Kidney epithelial cell (primary cell): ENCODE measurements at regions not wholly inside any gene's neighbourhood (a gene's known extent, or its start where the extent isn't known, plus 50 kb on each side); places are given as distances from the start of the nearest gene placed in this dataset.

Experiments
- DNase-seq: peaks from one replicate; pipeline ENCODE4 v3.0.0-alpha.2; 2010; ENCODE audit warnings: low read depth
- H3K27me3 ChIP-seq: 2 replicates; pipeline ENCODE4 v1.6.0; 2011; ENCODE audit warnings: low read length; ENCODE audit not compliant: control insufficient read depth, insufficient read depth
- H3K36me3 ChIP-seq: 2 replicates; pipeline ENCODE4 v1.5.1; 2011; ENCODE audit warnings: low read length; ENCODE audit not compliant: control insufficient read depth, insufficient read depth
- H3K4me3 ChIP-seq: 2 replicates; pipeline ENCODE4 v1.5.1; 2011; ENCODE audit warnings: low read depth, mild to moderate bottlenecking, control low read depth, low read length
- TF ChIP-seq, protein P1 (sequence below): IDR thresholded peaks from 2 replicates; pipeline ENCODE4 v1.5.1; 2011; ENCODE audit warnings: mild to moderate bottlenecking, moderate library complexity, low read length, control low read depth, inconsistent platforms; ENCODE audit not compliant: insufficient read depth, poor library complexity, severe bottlenecking

DNA sequence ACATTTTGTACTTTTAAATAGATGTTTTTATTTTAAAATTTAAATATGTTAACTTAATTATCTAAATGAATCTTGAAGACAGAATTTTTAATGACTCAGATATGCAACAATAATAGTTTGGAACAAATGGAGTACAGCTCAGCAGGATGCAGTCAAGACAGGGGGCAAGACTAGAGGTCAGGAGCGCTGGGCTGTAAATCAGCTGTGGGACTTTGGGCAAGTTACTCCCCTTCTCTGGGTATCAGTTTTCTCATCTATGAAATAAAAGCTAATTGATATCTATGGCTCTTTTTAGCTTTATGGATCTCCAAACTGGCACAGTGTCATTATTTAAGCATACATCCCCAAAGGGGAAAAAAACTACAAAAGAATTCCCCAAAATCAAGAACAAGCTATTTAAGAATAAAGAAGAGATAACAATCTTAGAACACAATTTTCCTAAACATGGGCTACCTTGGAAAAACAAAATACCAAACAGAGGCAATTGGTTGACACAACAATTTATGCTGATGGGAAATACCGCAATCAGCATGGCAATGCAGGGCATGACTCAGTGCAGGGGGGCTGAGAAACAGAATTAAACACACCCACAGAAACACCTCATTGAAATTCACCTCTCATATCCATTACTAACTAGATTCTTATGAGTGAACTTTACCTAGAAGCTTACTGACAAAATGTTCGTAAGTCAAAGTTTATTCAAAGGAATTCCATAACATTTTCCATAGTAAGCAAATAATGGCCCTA lies 188.2 kb downstream of the SIM1 start:
- no peaks in the 10 kb centered on the region for H3K36me3 ChIP-seq
- no peaks in the 10 kb centered on the region for H3K27me3 ChIP-seq
- DNase-seq, result no peak
- TF ChIP-seq, protein P1, sequence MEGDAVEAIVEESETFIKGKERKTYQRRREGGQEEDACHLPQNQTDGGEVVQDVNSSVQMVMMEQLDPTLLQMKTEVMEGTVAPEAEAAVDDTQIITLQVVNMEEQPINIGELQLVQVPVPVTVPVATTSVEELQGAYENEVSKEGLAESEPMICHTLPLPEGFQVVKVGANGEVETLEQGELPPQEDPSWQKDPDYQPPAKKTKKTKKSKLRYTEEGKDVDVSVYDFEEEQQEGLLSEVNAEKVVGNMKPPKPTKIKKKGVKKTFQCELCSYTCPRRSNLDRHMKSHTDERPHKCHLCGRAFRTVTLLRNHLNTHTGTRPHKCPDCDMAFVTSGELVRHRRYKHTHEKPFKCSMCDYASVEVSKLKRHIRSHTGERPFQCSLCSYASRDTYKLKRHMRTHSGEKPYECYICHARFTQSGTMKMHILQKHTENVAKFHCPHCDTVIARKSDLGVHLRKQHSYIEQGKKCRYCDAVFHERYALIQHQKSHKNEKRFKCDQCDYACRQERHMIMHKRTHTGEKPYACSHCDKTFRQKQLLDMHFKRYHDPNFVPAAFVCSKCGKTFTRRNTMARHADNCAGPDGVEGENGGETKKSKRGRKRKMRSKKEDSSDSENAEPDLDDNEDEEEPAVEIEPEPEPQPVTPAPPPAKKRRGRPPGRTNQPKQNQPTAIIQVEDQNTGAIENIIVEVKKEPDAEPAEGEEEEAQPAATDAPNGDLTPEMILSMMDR, result no peak
- H3K4me3 ChIP-seq, result no peak overlapping the region

DNA sequence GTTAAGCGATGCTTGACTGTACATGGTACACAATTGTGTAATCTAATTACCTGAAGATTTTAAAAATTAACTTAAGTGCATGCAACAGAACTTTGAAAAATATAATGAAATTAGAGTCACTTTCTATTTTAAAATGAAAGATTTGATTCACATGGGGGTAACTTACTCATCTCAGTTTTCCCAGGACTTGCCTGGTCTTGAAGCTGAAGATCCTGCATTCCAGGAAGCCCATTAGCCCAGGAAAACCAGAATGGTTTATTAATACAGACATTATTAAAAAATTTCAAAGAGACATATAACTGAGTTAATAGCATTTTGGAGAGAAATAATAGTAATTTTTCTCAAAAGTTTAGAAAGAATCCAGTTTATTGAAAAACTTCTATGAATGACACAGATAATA lies 190.6 kb downstream of the SIM1 start:
- no peak for DNase-seq
- Histone ChIP-seq H3K36me3 (no peaks in the 10 kb centered on the region), H3K4me3 (no peak overlapping the region), H3K27me3 (no peaks in the 10 kb centered on the region)
- TF ChIP-seq, protein P1, result no peak

DNA sequence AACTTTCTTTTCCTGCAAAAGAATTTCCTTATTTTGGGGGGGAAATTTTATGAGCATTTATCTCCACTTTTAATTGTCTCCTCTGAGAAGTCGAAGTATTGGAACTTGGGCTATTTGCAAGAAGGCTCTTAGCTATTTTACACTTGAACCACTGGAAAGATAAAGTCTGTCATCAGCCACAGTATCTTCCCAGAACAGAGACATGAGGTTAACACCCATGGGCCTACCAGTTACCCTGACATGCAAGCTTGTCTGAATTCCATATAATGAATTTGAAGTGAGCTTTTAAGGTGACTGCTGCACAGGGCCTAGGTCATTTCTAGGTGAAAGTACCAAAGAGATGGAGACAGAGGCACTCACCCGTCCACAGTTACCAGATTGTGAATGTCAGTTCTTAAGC lies 193.1 kb downstream of the SIM1 start:
- H3K4me3 ChIP-seq, result no peak overlapping the region
- no peak for DNase-seq
- TF ChIP-seq, protein P1, result no peak
- no peaks in the 10 kb centered on the region for H3K27me3 ChIP-seq
- no peaks in the 10 kb centered on the region for H3K36me3 ChIP-seq

DNA sequence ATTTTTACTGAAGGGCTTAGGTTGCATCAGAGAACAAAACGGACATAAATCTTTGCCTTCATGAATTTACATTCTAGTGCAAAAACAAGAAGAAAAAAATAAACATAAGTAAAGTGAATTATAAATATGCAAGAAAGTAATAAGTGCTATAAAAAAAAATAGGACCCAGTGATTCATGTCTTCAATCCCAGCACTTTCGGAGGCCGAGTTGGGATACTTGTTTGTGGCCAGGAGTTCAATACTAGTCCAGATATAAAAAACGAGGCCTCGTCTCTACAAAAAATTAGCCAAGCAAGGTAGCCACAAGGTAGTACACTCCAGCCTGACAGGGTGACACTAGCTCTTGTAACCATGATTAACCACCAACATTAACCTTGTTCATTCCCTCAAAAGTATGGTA lies 193.5 kb downstream of the SIM1 start:
- H3K36me3 ChIP-seq, result no peaks in the 10 kb centered on the region
- DNase-seq, result no peak
- H3K27me3 ChIP-seq, result no peaks in the 10 kb centered on the region
- no peak overlapping the region for H3K4me3 ChIP-seq
- TF ChIP-seq, protein P1, result no peak

DNA sequence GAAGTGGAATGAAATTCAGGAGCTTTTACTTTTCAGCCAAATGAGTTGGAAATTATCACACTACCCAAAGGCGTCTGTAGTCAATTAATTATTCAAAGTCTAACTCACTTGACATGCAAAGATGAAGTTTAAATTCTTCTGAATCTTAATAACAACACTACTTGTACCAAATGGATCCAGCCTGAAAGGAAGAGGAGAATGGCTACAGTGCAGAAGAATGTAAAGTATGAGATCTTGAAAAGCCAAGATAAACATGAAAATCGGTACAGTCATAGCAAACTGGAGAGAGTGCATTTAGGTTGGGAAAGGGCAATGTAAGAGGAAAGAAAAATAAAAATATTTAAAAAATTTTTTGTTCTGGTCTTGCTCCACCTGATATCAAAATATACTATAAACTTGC lies 195.5 kb downstream of the SIM1 start:
- TF ChIP-seq, protein P1, result no peak
- H3K27me3 ChIP-seq, result no peaks in the 10 kb centered on the region
- H3K36me3 ChIP-seq, result no peaks in the 10 kb centered on the region
- no peak overlapping the region for H3K4me3 ChIP-seq
- DNase-seq, result peak; percentile 44

DNA sequence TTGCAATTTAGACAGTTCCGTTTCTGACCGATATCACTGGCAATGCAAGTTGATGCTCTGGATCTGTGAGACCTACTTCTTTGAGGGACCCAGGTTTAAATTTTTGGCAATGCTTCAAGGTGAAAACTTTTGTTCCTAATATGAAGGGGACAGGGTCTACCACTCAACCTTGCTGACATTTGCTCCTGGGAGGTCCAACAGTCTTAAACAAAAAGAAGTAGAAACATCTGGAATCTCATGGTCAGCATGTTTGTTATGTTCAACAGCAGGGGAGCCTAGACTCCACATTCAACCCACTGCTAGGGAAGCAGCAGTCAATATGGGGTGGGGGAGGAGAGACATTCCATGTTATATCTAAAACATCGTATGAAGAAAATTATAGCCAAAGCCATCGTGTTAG lies 196.4 kb downstream of the SIM1 start:
- TF ChIP-seq, protein P1, result no peak

More for the DNA sequence above, 196.4 kb downstream of the SIM1 start:
- Histone ChIP-seq H3K27me3 (no peaks in the 10 kb centered on the region), H3K36me3 (no peaks in the 10 kb centered on the region), H3K4me3 (no peak overlapping the region)
- DNase-seq, result no peak
